Stromal cell of bone marrow (primary cell): ENCODE measurements at regions not wholly inside any gene's neighbourhood (a gene's known extent, or its start where the extent isn't known, plus 50 kb on each side); places are given as distances from the start of the nearest gene placed in this dataset.

Source experiments
- DNase-seq: peaks from one replicate; pipeline ENCODE4 v3.0.0-alpha.2; 2012; ENCODE audit warnings: low read depth

GRCh38 chr17:79521225-79521624 lies 89.6 kb downstream of the RBFOX3 start:
- no peak for DNase-seq

DNA sequence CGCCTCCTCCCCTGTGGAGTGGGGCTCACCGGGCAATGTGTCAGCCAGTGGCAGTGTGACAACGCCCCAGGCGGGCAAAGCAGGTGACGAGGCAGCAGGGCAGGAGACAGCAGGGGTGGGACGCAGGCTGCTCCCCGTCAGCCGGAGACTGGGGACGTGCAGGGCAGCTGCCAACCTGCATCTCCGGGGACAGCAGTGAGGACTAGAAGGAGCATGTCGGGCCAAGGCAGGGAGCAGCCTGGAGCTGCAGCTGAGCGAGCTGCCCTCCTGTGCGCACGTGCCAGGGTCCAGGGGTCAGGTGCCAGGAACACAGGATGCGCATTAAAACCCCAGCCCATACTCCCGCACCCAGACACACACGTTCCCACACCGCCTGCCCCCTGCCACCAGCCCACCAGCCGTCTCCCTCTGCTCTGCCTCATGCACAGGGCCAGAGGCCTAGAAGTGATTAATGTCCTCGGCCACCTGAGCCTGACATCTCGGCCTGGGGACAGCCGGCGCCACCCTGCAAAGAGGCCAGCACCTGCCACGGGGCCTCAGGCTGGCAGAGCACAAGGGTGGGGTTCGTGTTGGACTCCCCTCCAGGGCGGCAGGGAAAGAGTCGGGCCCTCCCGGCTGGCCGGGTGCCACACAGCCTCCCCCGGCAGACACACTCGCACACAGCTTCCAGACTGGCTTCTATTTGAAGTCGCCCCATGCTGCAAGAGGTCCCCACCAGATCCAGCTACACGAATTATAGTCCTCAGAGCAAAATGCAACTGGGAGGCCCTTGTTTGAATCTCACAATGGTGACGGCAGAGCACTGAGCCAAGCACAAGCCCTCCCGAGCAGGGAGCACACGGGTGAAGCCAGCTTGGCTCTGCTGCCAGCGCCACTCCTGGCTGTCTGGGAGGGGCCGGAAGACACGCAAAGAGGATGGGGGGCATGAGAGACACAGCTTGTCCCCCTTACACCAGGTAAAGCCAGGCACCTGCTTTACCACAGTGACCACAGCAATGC lies 90.4 kb downstream of the RBFOX3 start:
- DNase-seq: no peak

- DNase-seq: no peak
These were observed 91.2 kb downstream of the RBFOX3 start for GRCh38 chr17:79519601-79520000.

DNA sequence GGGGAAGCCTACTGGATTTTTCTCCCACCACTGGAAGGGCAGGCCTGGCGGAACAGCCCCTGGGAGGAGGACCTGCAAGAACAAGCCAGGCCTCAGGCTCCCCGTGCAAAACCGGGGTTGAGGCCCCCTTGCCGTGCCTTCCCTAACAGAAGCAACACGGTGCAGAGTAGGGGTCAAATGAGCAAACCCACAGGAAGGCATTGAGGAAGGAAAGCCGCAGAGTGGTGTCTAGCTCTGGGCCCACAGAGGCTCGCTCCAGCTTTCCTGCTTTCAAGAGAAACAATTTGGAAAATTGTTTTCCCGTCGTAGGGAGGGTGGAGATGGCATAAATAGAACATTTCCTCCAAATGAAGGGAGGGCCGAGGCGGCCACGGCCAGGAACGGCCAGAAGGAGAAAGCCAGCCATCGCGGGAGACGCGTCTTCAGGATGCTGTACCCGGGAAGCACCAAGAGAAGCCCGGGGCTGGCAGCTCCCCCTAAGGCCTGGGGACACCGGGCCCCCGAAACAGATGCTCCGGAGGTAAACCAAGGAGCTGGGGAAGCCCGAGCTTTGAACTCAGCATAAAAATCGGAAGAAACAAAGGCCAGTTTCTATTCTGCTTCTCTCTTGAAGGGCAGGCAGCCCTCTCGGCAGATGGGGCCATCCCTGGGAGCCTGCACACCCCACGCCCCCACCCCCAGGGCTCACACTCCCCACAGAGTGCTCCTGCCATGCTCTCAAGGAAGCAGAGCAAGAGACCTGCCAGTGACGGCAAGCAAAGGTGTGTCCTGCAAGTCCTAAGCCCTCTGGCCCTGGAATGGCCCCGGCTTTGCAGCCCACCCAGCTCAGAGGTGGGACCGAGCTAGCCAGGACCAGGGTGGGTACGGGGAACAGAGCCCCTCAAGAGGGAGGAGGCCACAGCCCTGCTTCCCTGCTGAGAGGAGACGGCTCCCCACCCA lies 92.0 kb downstream of the RBFOX3 start:
- DNase-seq: no peak

- DNase-seq: no peak
These were observed 92.8 kb downstream of the RBFOX3 start for GRCh38 chr17:79517827-79518584.

DNA sequence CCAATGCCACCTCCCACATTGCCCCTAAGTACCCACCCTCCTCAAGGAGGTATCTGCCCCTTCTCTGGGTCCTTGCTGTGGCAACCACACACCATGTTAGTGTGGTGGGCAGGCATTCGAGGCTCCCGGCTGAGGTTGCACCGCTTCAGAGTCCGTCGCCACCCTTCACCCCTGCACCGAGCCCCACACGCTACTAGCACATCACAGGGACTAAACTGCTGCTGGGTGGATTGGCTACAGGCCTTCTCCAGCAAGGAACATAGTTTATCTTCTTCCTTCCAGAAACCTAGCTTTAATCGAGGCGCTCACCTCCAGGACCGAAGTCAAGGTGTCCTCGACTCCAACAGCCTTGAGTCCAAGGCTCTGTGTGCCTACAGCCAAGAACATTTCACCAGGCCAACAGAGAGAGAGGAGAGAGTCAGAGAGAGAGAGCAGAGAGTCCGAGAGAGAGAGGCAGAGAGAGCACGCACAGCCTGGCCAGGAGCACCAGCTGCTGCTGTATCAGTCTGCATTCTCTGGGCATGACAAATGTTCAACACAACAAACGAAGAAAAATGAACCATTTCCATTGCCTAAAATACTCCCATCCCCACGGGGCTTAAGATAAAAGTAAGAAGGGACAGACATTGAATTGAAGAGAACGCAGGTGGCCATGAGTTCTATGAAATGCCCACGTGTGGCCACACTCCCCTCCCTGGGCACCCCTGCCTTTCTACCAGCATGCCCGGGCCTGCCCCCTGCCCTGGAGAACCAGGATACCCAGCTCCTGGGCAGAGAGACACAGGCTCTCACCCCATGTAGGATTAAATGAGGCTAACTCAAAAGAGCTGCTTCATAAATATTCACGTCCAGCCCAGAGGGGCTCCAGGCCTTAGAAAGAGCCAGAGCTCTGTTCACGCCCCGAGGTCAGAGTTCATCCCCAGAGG lies 94.9 kb downstream of the RBFOX3 start:
- no peak for DNase-seq

DNA sequence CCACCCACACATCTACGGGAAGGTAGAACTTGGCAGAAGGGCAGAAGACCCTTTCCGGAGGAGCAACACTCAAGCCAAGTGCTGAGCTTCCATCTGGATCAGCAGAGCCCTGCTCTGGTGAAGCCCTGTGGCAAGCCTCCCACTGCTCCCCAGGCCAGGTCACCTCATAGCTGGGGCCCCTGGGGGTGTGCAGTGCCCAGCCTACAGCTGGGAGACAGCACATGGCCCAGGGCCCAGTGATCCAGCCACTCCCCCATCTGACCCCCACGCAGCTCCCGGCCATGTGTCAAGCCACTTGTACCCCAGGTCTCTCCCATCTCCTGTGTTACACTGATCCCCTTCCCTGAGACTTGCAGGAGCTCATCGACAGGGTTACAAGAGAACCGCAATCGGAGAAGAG lies 95.7 kb downstream of the RBFOX3 start:
- no peak for DNase-seq

DNA sequence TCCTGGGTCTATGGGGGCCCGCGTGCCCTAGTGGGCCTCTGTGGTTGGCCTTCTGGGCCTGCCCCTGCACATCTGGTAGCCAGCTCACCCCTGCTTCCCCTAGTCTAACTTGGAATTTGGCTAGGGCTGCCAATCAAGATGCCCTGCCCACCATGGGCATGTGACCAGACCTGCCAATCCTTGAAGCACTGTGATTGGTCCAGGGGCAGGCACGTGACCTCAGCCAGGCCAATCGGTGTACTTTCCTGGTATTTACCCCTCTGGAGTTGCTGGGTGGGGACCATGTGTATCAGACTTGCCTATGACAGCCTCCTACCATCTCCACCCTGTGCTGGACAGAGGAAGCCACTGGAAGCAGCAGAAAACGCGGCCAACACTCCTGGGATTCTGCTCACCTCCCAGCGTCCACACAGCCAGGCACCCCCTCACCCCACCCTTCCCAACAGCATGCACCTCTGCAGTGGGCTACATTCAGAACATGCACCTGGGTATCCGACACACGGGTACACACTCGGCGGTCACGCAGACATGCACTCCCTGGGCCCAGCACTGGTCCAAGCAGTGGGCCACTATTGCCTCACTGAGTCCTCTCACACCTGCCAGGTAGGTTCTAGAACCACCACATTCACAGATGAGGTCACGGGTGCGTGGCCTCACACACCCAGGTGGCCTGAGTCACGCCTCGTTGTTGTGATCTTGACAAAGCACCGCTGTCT lies 96.9 kb downstream of the RBFOX3 start:
- no peak for DNase-seq

DNA sequence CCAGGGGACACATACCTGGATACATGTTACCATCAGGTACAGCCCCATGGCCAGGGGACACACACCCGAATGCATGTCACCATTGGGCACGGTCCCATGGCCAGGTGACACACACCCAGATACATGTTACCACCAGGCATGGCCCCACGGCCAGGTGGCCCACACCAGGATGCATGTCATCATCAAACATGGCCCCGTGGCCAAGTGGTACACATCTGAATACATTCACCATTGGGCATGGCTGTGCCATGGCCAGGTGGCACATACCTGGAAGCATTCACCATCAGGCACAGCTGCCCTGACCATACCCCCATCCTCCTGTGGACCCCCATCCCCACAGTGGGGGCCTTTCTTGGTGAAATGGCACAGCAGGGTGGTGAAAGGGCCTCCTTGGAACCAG lies 97.6 kb downstream of the RBFOX3 start:
- no peak for DNase-seq

DNA sequence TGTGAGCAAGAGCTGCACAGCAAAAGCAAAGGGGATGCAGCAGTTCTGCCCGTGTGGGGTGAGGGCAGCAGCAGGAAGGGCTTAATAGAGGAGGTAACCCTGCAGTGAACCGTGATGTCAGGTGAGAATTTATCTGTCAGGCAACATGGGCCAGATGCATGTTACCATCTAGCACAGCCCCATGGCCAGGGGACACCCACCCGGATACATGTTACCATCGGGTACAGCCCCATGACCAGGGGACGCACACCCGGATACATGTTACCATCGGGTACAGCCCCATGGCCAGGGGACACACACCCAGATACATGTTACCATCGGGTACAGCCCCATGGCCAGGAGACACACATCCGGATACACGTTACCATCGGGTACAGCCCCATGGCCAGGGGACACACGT lies 99.4 kb downstream of the RBFOX3 start:
- DNase-seq: no peak

GRCh38 chr17:79510071-79510470 lies 100.8 kb downstream of the RBFOX3 start:
- no peak for DNase-seq

- no peak for DNase-seq
These were observed 101.4 kb downstream of the RBFOX3 start for GRCh38 chr17:79509490-79509889.

DNA sequence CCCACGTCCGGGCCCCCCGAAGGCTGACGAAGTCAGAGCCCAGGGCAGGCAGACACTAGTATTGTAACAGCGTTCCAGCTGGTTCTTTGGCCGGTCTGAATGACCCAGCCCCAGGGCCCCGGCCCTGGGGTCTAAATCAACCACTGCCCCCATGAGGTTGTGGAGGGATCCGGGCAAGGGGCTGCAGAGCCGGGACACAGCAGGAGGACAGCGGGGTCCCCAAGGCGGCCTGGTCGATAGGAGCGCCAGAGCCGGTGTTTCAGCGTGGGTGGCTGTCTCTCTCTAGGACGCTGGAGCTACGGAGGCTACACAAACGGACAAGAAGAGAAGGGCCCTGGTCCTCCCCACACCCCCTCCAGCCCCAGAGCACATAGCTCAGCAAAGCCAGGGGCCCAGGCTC lies 101.8 kb downstream of the RBFOX3 start:
- DNase-seq: no peak

DNA sequence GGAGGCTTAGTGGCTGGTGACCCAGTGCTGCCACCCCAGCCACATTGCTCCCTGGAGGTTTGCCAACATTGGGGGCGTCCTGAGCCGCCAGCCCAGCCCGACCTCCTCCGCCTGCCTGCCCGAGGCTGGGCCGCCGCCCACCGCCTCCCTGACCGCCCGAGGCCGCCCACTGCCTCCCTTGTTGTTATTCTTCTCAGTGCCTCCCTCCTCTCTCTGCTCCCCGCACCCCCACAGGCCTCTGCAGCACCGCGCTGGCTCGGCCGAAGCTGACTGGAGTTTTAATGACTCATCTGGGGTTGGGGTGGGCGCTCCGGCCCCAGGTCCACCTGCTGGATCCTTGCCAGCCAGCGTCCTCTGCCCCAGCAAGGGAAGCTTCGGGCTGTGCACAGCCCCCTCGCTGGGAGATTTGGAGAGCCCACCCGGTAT lies 102.5 kb downstream of the RBFOX3 start:
- no peak for DNase-seq

DNA sequence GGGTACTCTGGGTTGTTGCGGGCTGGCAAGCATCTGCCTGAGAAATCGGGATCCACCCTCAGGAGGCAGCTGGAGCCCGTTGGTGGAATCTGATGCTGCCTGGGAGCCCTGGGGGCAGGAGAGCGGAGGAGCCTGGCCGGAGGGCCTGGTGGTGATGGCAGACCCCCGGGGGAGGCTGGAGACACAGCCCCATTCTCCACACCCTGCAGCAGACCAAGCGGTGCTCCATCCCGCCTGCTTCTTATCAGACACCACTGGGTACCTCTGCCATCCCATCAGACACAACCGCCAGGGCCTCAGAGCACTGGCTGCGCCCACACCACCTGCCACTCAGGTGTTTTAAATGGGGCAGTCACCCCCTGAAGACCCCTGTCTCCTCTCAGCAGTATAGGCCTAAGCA lies 103.9 kb downstream of the RBFOX3 start:
- DNase-seq: no peak

DNA sequence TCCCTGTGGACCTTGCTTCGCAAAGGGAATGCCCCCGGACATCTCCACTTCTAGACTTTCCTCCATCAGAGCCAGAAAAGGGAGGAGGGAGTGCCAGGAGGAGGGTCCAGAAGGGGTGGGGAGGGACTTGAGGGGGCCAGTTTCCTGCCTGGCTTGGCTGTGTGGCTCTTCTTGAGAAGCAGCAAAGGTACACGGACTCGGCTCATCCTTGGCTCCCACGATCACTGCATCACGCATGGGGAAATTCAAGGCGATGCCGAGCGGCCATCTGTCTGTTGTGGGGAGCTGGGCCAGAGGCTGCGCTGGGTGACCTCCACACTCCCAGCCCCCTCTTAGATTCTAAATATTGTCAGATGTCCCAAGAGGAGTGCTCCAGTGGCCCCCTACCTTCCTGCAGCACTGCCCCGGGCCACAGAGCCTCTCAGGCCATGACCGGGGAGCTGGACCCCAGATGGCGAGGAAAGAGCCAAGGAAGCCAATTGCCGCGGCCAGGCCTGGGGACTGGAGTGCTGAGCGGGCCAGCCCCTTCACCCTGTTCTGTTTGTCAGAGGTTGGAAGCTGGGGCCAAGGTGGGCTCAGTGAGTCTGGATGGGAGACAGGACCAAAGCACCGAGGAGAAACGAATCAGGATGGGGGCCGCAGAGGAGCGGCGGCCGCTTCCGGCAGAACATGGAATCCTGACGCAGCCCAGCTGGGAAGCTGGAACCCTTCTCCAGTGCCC lies 104.5 kb downstream of the RBFOX3 start:
- no peak for DNase-seq

- no peak for DNase-seq
These were observed 105.7 kb downstream of the RBFOX3 start for GRCh38 chr17:79505199-79505598.

GRCh38 chr17:79504181-79504605 lies 106.7 kb downstream of the RBFOX3 start:
- DNase-seq: no peak

GRCh38 chr17:79503126-79503839 lies 107.6 kb downstream of the RBFOX3 start:
- DNase-seq: no peak
